Heart right ventricle (tissue), 16 donors: ENCODE measurements at regions not wholly inside any gene's neighbourhood (a gene's known extent, or its start where the extent isn't known, plus 50 kb on each side); places are given as distances from the start of the nearest gene placed in this dataset.
A peak's percentile ranks its signal among the peaks of the same experiment; 100 is the strongest.
"Not testable (repeated sequence)": the region's sequence is repeated elsewhere in the genome, so short reads cannot be mapped to it uniquely, and the experiment has no call there.

Experiments
- ATAC-seq, 8 donors: fragments of 200-7000 bp; cut with Tn5 transposase; one replicate each; pipeline ENCODE4 v1.9.1; 2020; ENCODE audit warnings: mild to moderate bottlenecking in 8 of 8, moderate library complexity in 8 of 8, moderate number of reproducible peaks in 1 of 8
- DNase-seq, 2 donors: peaks; one replicate each; pipeline ENCODE4 v3.0.0-alpha.2; 2020
- H3K27ac ChIP-seq, 10 donors: fragments of 200-600 bp; sonication (generic) in 2 of 10; one replicate each; pipeline versions ENCODE4 v1.5.0 to v1.8.0; 2020 to 2022; ENCODE audit warnings: mild to moderate bottlenecking in 3 of 10
- H3K27me3 ChIP-seq, 7 donors: fragments of 200-600 bp; one replicate each; pipeline ENCODE4 v1.8.0; 2021 to 2022; ENCODE audit warnings: mild to moderate bottlenecking in 2 of 7
- H3K36me3 ChIP-seq, 9 donors: fragments of 200-600 bp; sonication (generic) in 1 of 9; one replicate each; pipeline versions ENCODE4 v1.5.0 to v1.8.0; 2020 to 2022; ENCODE audit warnings: mild to moderate bottlenecking in 2 of 9
- H3K4me1 ChIP-seq, 9 donors: fragments of 200-600 bp; sonication (generic) in 1 of 9; one replicate each; pipeline versions ENCODE4 v1.5.0 to v1.8.0; 2020 to 2022; ENCODE audit warnings: mild to moderate bottlenecking in 4 of 9
- H3K4me3 ChIP-seq, 10 donors: fragments of 200-600 bp; sonication (generic) in 2 of 10; one replicate each; pipeline versions ENCODE4 v1.5.0 to v1.8.0; 2020 to 2022; ENCODE audit warnings: mild to moderate bottlenecking in 7 of 10, moderate library complexity in 2 of 10
- H3K9me3 ChIP-seq, 11 donors: fragments of 200-600 bp in 10 of 11; sonication (generic) in 2 of 11; one replicate each; pipeline versions ENCODE4 v1.5.0 to v1.8.0; 2013 to 2022; ENCODE audit warnings: mild to moderate bottlenecking in 2 of 11, control low read depth in 1 of 11, moderate library complexity in 1 of 11
- CTCF ChIP-seq, 9 donors: fragments of 200-600 bp; sonication (generic) in 2 of 9; IDR thresholded peaks; one replicate each; pipeline versions ENCODE4 v1.5.0 to v1.8.0; 2021 to 2022; ENCODE audit warnings: antibody characterized with exemption in 9 of 9, mild to moderate bottlenecking in 5 of 9, moderate library complexity in 1 of 9
- WGBS, 2 donors: extraction: QIAGEN DNeasy Blood & Tissue Kit; methylation state at CpG; one replicate each; pipeline ENCODE4 v1.1.7; 2013; ENCODE audit warnings: inconsistent platforms in 1 of 2; 5-methylcytosine and 5-hydroxymethylcytosine counted together
- intact Hi-C, 10 donors: fragments of 100-400 bp; cut with DNase I; formaldehyde crosslinking; loops; one replicate each; pipeline versions ENCODE4 v1.11.1 to v1.14.2; 2022
- donor health status: Arrhythmogenic right ventricular cardiomyopathy.
- donor health status: ischemic (EF 13 %, LVEDD 7.1; RV severe dilation, severe dysfunction).
- donor health status: healthy with polysubstance abuse.
- donor health status: DM: no; HTN: yes; CAD: no.
- donor health status: DM: no; HTN: no; CAD: no.
- donor health status: ischemic (EF 25% LVEDD 6.9; RV normal size, moderate dysfunction).
- donor health status: ischemic (EF 25% LVEDD 5.7; RV mildly dilated, moderate dysfunction).
- donor health status: healthy.
- donor health status: DM: yes; HTN: yes; CAD: no.
- donor health status: Ischemic cardiomyopathy.
- donor health status: ischemic (EF 35%, LVEDD 5.7; RV mildly dilated, moderate dysfunction).
- donor health status: nonischemic (EF 11% LVEDD 7.7; RV severe dilation, severe dysfunction).
- donor health status: DM: yes; HTN: yes; CAD: no.
- donor health status: PGD.
- donor health status: ischemic (EF 29% LVEDD 5.4; RV normal size, mild dysfunction).
- donor health status: nonischemic (EF 23%, LVEDD 6.1; RV moderate dilation, normal function).

GRCh38 chr15:92796161-92796611 lies 103.9 kb upstream of the CHD2 start:
- Histone ChIP-seq H3K36me3 (no peaks in the 10 kb centered on the region), H3K9me3 (no peaks in the 10 kb centered on the region), H3K4me3 (no peak overlapping the region), H3K27ac (no peak overlapping the region), H3K4me1 (peaks cover 0 to 8% (median 5%) of the 10 kb centered on the region in 9 donors), H3K27me3 (no peaks in the 10 kb centered on the region)
- intact Hi-C loops: loop anchor here in 7 of 10 donors (2.0 to 10.0 kb wide), 6 partner anchors 121 to 1329 kb away; no protein-coding TSS in a partner anchor
- WGBS, 2 donors: 58 to 67% methylated on average over 1 of the region's 1 CpG
- no peak for TF ChIP-seq CTCF (IDR thresholded peaks at IDR 0.05)
- ATAC-seq (no peak), DNase-seq (no peak)

- DNase-seq: peak in 1 of 2 donors; percentile 65
- intact Hi-C loops: loop anchor here in 7 of 10 donors (2.0 to 10.0 kb wide), 6 partner anchors 120 to 1327 kb away; no protein-coding TSS in a partner anchor
- peak; percentile 65 to 86 (median 79) for TF ChIP-seq CTCF (IDR thresholded peaks at IDR 0.05)
- Histone ChIP-seq H3K9me3 (no peaks in the 10 kb centered on the region), H3K36me3 (no peaks in the 10 kb centered on the region), H3K27ac (peak overlapping the region in 3 of 10 donors; percentile 38 to 64 (median 49)), H3K4me1 (peaks cover 0 to 20% (median 10%) of the 10 kb centered on the region in 9 donors), H3K4me3 (no peak overlapping the region), H3K27me3 (no peaks in the 10 kb centered on the region)
- peak in 7 of 8 donors; percentile 59 to 76 (median 63) for ATAC-seq
- 72 to 75% methylated on average over 12 of the region's 12 CpGs for WGBS, 2 donors
Observed at GRCh38 chr15:92797168-92798052, 102.7 kb upstream of the CHD2 start.

- intact Hi-C loops: loop anchor here in 3 of 10 donors (5.0 to 10.0 kb wide), 3 partner anchors 122 to 215 kb away; no protein-coding TSS in a partner anchor
- H3K27ac ChIP-seq: no peak overlapping the region
- TF ChIP-seq CTCF (IDR thresholded peaks at IDR 0.05): no peak
Observed at GRCh38 chr15:92800013-92800412, 100.1 kb upstream of the CHD2 start.

GRCh38 chr15:92800416-92801055 lies 99.6 kb upstream of the CHD2 start:
- H3K4me3 ChIP-seq, H3K36me3 ChIP-seq, DNase-seq, H3K27me3 ChIP-seq, ATAC-seq, H3K9me3 ChIP-seq: not testable (repeated sequence)
- Histone ChIP-seq H3K27ac (peak overlapping the region in 1 of 10 donors; percentile 61), H3K4me1 (peaks cover 3 to 52% (median 10%) of the 10 kb centered on the region in 9 donors)
- 96 to 97% methylated on average over 12 of the region's 12 CpGs for WGBS, 2 donors
- intact Hi-C loops: loop anchor here in 3 of 10 donors (5.0 to 10.0 kb wide), 3 partner anchors 122 to 214 kb away; no protein-coding TSS in a partner anchor

More at GRCh38 chr15:92800013-92800412, 100.1 kb upstream of the CHD2 start:
- no peak overlapping the region for H3K4me3 ChIP-seq
- H3K27me3 ChIP-seq: no peaks in the 10 kb centered on the region
- no peaks in the 10 kb centered on the region for H3K36me3 ChIP-seq
- ATAC-seq (no peak), DNase-seq (no peak)
- WGBS, 2 donors: 98 to 100% methylated on average over 2 of the region's 2 CpGs
- H3K4me1 ChIP-seq: peaks cover 3 to 46% (median 10%) of the 10 kb centered on the region in 9 donors
- H3K9me3 ChIP-seq: peaks cover 0 to 5% (median 0%) of the 10 kb centered on the region in 11 donors

- not testable (repeated sequence) for DNase-seq, H3K4me3 ChIP-seq, H3K27me3 ChIP-seq, H3K9me3 ChIP-seq, H3K36me3 ChIP-seq
- H3K27ac ChIP-seq: peak overlapping the region in 9 of 10 donors; percentile 21 to 96 (median 61)
- ATAC-seq: peak in 2 of 8 donors; percentile 2 to 24
- peaks cover 3 to 56% (median 10%) of the 10 kb centered on the region in 9 donors for H3K4me1 ChIP-seq
- 92 to 93% methylated on average over 13 of the region's 13 CpGs for WGBS, 2 donors
- intact Hi-C loops: loop anchor here in 3 of 10 donors (5.0 to 10.0 kb wide), 3 partner anchors 121 to 214 kb away; no protein-coding TSS in a partner anchor
Observed at GRCh38 chr15:92801056-92801773, 98.9 kb upstream of the CHD2 start.
